ENCODE measurements at regions not wholly inside any gene's neighbourhood (a gene's known extent, or its start where the extent isn't known, plus 50 kb on each side); places are given as distances from the start of the nearest gene placed in this dataset.

DNA sequence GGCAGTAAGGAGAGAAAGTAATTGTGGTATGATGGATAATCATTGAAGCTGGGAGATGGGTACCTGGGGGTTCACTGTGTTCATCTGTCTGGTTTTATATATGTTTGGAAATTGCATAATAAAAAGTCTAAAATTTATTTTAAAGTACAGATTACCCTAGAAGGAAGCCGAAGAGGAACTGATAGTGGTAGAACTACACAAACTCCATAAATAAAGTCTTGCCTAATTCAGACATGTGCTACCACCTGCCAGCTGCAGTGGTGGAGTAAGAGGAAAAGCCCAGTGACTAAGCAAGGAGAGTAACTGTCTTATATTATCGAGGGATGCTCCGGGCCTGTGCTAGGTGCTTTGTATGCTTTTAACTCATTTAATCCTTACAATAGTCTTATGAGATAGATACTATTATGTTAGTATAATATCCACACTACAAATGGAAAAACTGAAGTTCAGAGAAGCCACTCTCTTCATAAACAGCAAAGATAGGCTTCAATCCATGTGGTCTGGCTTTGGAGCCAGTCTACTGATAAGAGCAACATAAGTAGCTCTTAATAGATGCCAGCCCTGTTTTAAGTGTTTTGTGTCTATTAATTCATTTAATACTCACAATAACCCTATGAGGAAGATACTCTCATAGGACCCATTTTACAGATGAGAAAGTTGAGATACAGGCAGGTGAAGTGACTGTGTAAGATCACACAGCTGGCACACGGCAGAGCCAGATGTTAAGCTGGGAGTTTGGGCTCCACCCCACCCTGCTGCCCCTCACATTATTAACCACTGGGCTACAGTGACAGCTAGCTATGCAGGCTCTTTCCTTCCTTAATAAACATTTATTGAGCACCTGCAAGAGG lies 56.8 kb upstream of the HNRNPU start:
- Histone ChIP-seq H3K9ac (no peak overlapping the region), H2AFZ (no peak overlapping the region), H3K4me2 (ENCODE audit: low read length) (no peak overlapping the region), H3K79me2 (no peaks in the 10 kb centered on the region), H3K36me3 (ENCODE audit: control insufficient read depth, insufficient read depth, low read length) (no peaks in the 10 kb centered on the region), H3K27me3 (ENCODE audit: control insufficient read depth, insufficient read depth, low read length) (no peaks in the 10 kb centered on the region), H3K4me1 (no peaks in the 10 kb centered on the region), H3K9me3 (ENCODE audit: control insufficient read depth, low read length) (no peaks in the 10 kb centered on the region), H3K27ac (no peak overlapping the region), H3K4me3 (ENCODE audit: low read depth, low read length) (no peak overlapping the region)
- TF ChIP-seq, protein P1, sequence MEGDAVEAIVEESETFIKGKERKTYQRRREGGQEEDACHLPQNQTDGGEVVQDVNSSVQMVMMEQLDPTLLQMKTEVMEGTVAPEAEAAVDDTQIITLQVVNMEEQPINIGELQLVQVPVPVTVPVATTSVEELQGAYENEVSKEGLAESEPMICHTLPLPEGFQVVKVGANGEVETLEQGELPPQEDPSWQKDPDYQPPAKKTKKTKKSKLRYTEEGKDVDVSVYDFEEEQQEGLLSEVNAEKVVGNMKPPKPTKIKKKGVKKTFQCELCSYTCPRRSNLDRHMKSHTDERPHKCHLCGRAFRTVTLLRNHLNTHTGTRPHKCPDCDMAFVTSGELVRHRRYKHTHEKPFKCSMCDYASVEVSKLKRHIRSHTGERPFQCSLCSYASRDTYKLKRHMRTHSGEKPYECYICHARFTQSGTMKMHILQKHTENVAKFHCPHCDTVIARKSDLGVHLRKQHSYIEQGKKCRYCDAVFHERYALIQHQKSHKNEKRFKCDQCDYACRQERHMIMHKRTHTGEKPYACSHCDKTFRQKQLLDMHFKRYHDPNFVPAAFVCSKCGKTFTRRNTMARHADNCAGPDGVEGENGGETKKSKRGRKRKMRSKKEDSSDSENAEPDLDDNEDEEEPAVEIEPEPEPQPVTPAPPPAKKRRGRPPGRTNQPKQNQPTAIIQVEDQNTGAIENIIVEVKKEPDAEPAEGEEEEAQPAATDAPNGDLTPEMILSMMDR (IDR thresholded peaks at IDR 0.05) = no peak

DNA sequence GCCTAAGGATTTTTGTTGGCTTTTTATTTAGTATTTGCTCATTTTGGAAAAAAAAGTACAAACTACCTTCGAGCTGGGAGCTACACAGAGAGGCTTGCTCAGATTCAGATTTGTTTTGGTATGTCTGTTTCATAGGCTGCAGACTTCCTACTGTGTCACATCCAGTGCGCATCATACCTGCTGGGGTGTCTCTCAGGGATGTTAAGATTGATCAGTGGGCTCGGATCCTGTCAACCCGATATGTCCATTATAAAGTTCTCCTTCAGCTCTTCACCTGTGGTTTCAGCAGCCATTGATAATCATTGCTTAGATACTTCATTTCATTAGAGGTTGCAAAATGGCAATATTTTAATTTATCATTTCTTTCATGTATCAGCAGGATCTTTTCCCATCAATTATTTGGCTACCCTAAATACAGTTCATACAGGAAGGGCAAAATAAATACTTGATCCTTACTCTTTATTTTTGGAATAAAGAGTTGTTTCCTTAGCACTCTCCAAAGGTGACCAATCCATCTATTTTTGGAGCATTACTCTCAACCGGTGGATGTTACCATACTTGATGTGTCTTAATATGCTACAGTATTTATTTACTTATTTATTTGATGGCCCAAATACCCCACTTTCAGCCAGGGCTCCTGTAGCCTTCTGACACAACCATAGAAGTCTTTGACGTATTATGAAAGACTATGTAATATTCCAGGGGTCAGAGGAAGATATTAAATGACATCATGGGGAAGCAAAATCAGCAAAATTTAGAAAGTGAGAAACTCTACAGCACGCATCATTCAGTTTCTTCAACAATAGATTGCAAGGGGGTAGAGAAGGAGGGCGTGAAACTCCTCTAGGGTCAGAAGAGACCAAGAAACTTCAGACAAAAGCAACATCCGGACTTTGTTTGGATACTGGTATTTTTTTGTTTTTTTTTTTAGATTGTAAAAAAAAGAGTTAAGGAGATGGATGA lies 55.3 kb upstream of the HNRNPU start:
- Histone ChIP-seq H3K4me2 (ENCODE audit: low read length) (peak overlapping the region; percentile 61), H3K27ac (no peak overlapping the region), H3K4me3 (ENCODE audit: low read depth, low read length) (peak overlapping the region; percentile 46), H3K79me2 (no peaks in the 10 kb centered on the region), H3K27me3 (ENCODE audit: control insufficient read depth, insufficient read depth, low read length) (no peaks in the 10 kb centered on the region), H3K36me3 (ENCODE audit: control insufficient read depth, insufficient read depth, low read length) (no peaks in the 10 kb centered on the region), H3K4me1 (no peaks in the 10 kb centered on the region), H3K9me3 (ENCODE audit: control insufficient read depth, low read length) (no peaks in the 10 kb centered on the region), H2AFZ (peak overlapping the region; percentile 67), H3K9ac (no peak overlapping the region)
- TF ChIP-seq, protein P1 (IDR thresholded peaks at IDR 0.05) = no peak

DNA sequence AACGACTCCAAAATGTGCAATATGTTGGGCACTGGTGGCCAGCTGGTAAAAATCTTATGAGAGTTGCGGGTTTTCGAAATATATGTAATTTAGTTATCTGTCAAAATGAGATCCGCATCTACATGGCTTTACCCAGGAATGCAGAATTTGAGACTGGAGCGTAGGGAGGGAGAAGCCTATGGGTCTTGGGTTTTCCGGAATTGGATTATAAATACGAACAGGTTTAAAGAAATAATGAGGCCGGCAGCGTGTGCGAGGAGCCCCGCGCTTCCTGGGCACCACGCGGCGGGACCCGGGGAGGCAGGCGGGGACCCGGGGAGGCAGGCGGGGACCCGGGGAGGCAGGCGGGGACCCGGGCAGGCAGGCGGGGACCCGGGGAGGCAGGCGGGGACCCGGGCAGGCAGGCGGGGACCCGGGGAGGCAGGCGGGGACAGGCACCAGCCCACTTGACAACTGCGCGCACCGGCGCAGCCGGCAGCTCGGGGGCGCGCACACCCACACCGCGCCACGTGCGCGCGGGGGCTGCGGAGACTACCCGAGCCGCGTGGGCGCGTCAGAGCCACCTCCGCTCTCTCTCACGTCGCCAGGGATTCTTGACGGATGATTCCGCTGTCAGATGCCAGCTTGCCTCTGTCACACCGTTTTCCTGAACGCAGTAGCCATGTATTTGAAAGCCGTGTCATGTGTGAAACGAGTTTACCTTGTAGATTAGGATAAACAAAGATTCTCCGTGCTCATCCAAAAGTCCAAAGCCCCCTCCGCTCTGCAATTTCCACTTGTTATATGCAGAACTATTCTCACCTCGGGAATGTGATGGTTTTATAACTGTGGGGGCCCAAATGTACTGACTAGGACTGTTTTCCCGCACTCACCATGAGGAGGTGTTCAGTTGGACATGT lies 54.3 kb upstream of the HNRNPU start:
- H3K36me3 ChIP-seq (ENCODE audit: control insufficient read depth, insufficient read depth, low read length) = no peaks in the 10 kb centered on the region
- no peaks in the 10 kb centered on the region for H3K9me3 ChIP-seq (ENCODE audit: control insufficient read depth, low read length)
- no peaks in the 10 kb centered on the region for H3K4me1 ChIP-seq
- peak overlapping the region; percentile 46 for H3K4me3 ChIP-seq (ENCODE audit: low read depth, low read length)
- peak overlapping the region; percentile 61 for H3K4me2 ChIP-seq (ENCODE audit: low read length)
- H2AFZ ChIP-seq = peak overlapping the region; percentile 67
- H3K27ac ChIP-seq = no peak overlapping the region
- no peaks in the 10 kb centered on the region for H3K79me2 ChIP-seq
- TF ChIP-seq, protein P1 (IDR thresholded peaks at IDR 0.05) = no peak
- H3K27me3 ChIP-seq (ENCODE audit: control insufficient read depth, insufficient read depth, low read length) = no peaks in the 10 kb centered on the region
- no peak overlapping the region for H3K9ac ChIP-seq

DNA sequence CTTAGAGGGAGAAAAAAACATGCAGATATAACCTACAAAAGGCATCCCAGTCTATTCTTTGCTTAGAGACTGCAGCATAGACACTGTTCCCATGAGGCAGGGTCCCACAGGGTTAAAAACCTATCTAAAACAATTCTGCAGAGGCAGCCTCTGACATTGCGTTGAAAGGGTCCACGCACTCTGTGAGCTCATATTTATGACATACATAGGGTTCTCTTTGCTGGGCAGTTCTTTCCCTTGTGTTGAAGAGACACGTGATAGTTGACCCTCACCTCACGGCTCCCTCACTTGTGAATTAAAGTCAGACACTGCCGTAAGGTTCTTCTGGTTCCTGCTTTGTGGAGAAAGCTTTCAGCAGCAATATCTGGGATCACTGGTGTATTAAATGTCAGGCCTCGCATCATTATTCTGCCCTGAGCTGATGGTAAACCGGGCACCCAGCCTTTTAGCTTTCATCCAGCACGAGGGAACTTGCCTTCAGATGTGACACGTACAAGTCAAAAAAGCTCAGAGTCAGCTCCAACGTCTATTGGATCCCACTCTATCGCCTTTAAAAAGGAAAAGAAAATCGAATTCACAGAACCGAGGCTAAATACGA lies 52.8 kb upstream of the HNRNPU start:
- Histone ChIP-seq H2AFZ (no peak overlapping the region), H3K9me3 (ENCODE audit: control insufficient read depth, low read length) (no peaks in the 10 kb centered on the region), H3K4me3 (ENCODE audit: low read depth, low read length) (no peak overlapping the region), H3K79me2 (no peaks in the 10 kb centered on the region), H3K4me1 (no peaks in the 10 kb centered on the region), H3K9ac (no peak overlapping the region), H3K4me2 (ENCODE audit: low read length) (no peak overlapping the region), H3K27me3 (ENCODE audit: control insufficient read depth, insufficient read depth, low read length) (no peaks in the 10 kb centered on the region), H3K36me3 (ENCODE audit: control insufficient read depth, insufficient read depth, low read length) (no peaks in the 10 kb centered on the region), H3K27ac (no peak overlapping the region)
- TF ChIP-seq, protein P1 (IDR thresholded peaks at IDR 0.05) = no peak

Measured in parathyroid adenoma (tissue), 2 donors.